Fibroblast of skin of scalp (primary cell): ENCODE measurements at regions not wholly inside any gene's neighbourhood (a gene's known extent, or its start where the extent isn't known, plus 50 kb on each side); places are given as distances from the start of the nearest gene placed in this dataset.
A peak's percentile ranks its signal among the peaks of the same experiment; 100 is the strongest.

Experiments
- DNase-seq: peaks from one replicate; pipeline ENCODE4 v3.0.0-alpha.2; 2013

GRCh38 chr2:175236930-175237329 is 55.4 kb upstream of the ATP5MC3 start:
- DNase-seq: no peak

- no peak for DNase-seq
These were observed 53.1 kb upstream of the ATP5MC3 start for GRCh38 chr2:175234650-175235049.

GRCh38 chr2:175234153-175234552 is 52.6 kb upstream of the ATP5MC3 start:
- DNase-seq: no peak

GRCh38 chr2:175233135-175233719 is 51.7 kb upstream of the ATP5MC3 start:
- peak; percentile 64 for DNase-seq
